WTC11 (cell line): ENCODE measurements at regions not wholly inside any gene's neighbourhood (a gene's known extent, or its start where the extent isn't known, plus 50 kb on each side); places are given as distances from the start of the nearest gene placed in this dataset.

Experiments
- ATAC-seq: fragments of 200-7000 bp; cut with Tn5 transposase; 2 replicates; pipeline ENCODE4 v1.10.0; 2021; ENCODE audit warnings: mild to moderate bottlenecking, moderate library complexity
- CTCF ChIA-PET: fragments of 300-600 bp; sonication (Branson Sonifier 250); formaldehyde crosslinking; loops from one replicate; lab custom pipeline; 2021; ENCODE audit warnings: antibody characterized with exemption; lab: Charles Lee
- POLR2A ChIA-PET: fragments of 350-600 bp; sonication (Branson Sonifier 250); formaldehyde crosslinking; loops from one replicate; lab custom pipeline; 2021; ENCODE audit warnings: antibody characterized with exemption; lab: Charles Lee
- DNase-seq: peaks from one replicate; pipeline ENCODE4 v3.0.0; 2021; ENCODE audit warnings: low spot score
- H3K27ac Mint-ChIP-seq: 2 replicates; pipeline ENCODE4 v1.8.0; 2021; ENCODE audit warnings: mixed read lengths
- H3K27me3 Mint-ChIP-seq: 2 replicates; pipeline ENCODE4 v1.8.0; 2021; ENCODE audit warnings: low read depth, mild to moderate bottlenecking, moderate library complexity, mixed read lengths
- H3K36me3 Mint-ChIP-seq: 2 replicates; pipeline ENCODE4 v1.8.0; 2021; ENCODE audit warnings: mixed read lengths
- H3K4me1 Mint-ChIP-seq: 2 replicates; pipeline ENCODE4 v1.8.0; 2022; ENCODE audit warnings: mixed read lengths
- H3K4me3 Mint-ChIP-seq: 2 replicates; pipeline ENCODE4 v1.8.0; 2021; ENCODE audit warnings: mild to moderate bottlenecking, moderate library complexity, mixed read lengths
- H3K9me3 Mint-ChIP-seq: 2 replicates; pipeline ENCODE4 v1.8.0; 2021; ENCODE audit warnings: mixed read lengths
- ATF1 ChIP-seq: sonication (generic); formaldehyde crosslinking; IDR thresholded peaks from 2 replicates; pipeline ENCODE4 v1.8.1; 2023; ENCODE audit warnings: mild to moderate bottlenecking, moderate library complexity, missing genetic modification reagents
- ETV6 ChIP-seq: sonication (generic); formaldehyde crosslinking; IDR thresholded peaks from 2 replicates; pipeline ENCODE4 v1.8.1; 2022; ENCODE audit warnings: mild to moderate bottlenecking, missing genetic modification reagents
- FOXP1 ChIP-seq: sonication (generic); formaldehyde crosslinking; IDR thresholded peaks from 2 replicates; pipeline ENCODE4 v1.8.0; 2022; ENCODE audit warnings: missing genetic modification reagents, mild to moderate bottlenecking, moderate library complexity, borderline replicate concordance
- GTF2I ChIP-seq: fragments of 250-450 bp; sonication (Bioruptor Pico); conservative IDR thresholded peaks from 2 replicates; pipeline ENCODE4 v1.4.0; 2021; ENCODE audit warnings: mild to moderate bottlenecking
- JAZF1 ChIP-seq: fragments of 250-450 bp; sonication (Bioruptor Pico); IDR thresholded peaks from 2 replicates; pipeline ENCODE4 v1.9.0; 2021; ENCODE audit warnings: moderate library complexity, mild to moderate bottlenecking, inconsistent platforms
- KAT7 ChIP-seq: sonication (generic); formaldehyde crosslinking; IDR thresholded peaks from 2 replicates; pipeline ENCODE4 v1.8.1; 2023; ENCODE audit warnings: missing genetic modification reagents, mild to moderate bottlenecking, borderline replicate concordance
- MYBL2 ChIP-seq: sonication (generic); formaldehyde crosslinking; IDR thresholded peaks from 2 replicates; pipeline ENCODE4 v1.8.1; 2023; ENCODE audit warnings: mild to moderate bottlenecking, moderate library complexity, missing genetic modification reagents
- NFE2L1 ChIP-seq: sonication (generic); formaldehyde crosslinking; IDR thresholded peaks from 2 replicates; pipeline ENCODE4 v1.8.1; 2023; ENCODE audit warnings: missing genetic modification reagents
- SMAD3 ChIP-seq: sonication (generic); formaldehyde crosslinking; IDR thresholded peaks from 2 replicates; pipeline ENCODE4 v1.8.0; 2022; ENCODE audit warnings: missing genetic modification reagents, mild to moderate bottlenecking, borderline replicate concordance
- SMAD4 ChIP-seq: sonication (generic); formaldehyde crosslinking; IDR thresholded peaks from 2 replicates; pipeline ENCODE4 v1.8.0; 2022; ENCODE audit warnings: mild to moderate bottlenecking, missing genetic modification reagents
- SP1 ChIP-seq: sonication (generic); formaldehyde crosslinking; conservative IDR thresholded peaks from 2 replicates; pipeline ENCODE4 v1.8.1; 2022; ENCODE audit warnings: missing genetic modification reagents
- ZNF121 ChIP-seq: sonication (generic); formaldehyde crosslinking; IDR thresholded peaks from 2 replicates; pipeline ENCODE4 v1.8.0; 2023; ENCODE audit warnings: missing genetic modification reagents
- ZNF317 ChIP-seq: sonication (generic); formaldehyde crosslinking; IDR thresholded peaks from 2 replicates; pipeline ENCODE4 v1.8.1; 2023; ENCODE audit warnings: low read depth, mild to moderate bottlenecking, moderate library complexity, missing genetic modification reagents, borderline replicate concordance
- TF ChIP-seq, protein P1 (sequence below): sonication (generic); formaldehyde crosslinking; IDR thresholded peaks from 2 replicates; pipeline ENCODE4 v1.8.1; 2022; ENCODE audit warnings: mild to moderate bottlenecking, missing genetic modification reagents, moderate library complexity, borderline replicate concordance
- TF ChIP-seq, protein P2 (sequence below): sonication (generic); formaldehyde crosslinking; IDR thresholded peaks from 2 replicates; pipeline ENCODE4 v1.8.1; 2023; ENCODE audit warnings: mild to moderate bottlenecking, missing genetic modification reagents
- TF ChIP-seq, protein P3 (sequence below): sonication (generic); formaldehyde crosslinking; IDR thresholded peaks from 2 replicates; pipeline ENCODE4 v1.8.1; 2022; ENCODE audit warnings: mild to moderate bottlenecking, moderate library complexity, missing genetic modification reagents
- TF ChIP-seq, protein P4 (sequence below): sonication (generic); formaldehyde crosslinking; IDR thresholded peaks from 2 replicates; pipeline ENCODE4 v1.8.0; 2022; ENCODE audit warnings: mild to moderate bottlenecking, missing genetic modification reagents
- TF ChIP-seq, protein P5 (sequence below): sonication (generic); formaldehyde crosslinking; IDR thresholded peaks from 2 replicates; pipeline ENCODE4 v1.8.1; 2022; ENCODE audit warnings: low read depth, mild to moderate bottlenecking, moderate library complexity, missing genetic modification reagents, borderline replicate concordance
- TF ChIP-seq, protein P6 (sequence below): sonication (generic); formaldehyde crosslinking; IDR thresholded peaks from 2 replicates; pipeline ENCODE4 v1.8.0; 2022; ENCODE audit warnings: missing genetic modification reagents

DNA sequence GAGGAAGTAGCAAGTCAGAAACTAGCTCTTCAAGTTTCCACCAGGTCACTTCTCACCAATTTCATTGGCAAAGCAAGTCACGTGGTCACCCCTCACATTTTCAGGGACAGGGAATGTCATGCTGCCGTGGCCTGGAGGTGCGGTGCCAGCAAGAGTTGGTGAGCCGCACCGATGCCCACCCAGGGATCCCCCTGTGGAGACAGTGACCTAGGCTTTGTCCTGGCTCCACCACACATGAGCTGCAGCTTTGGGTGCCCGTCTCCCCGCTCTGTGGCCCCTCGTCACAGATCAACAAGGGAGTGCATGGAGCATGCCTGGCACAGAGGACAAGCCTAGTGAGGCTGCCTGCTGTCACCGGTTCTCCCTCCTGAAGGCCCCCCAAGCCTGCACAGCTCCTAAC is 226.7 kb upstream of the PPP2R2D start (continued):
- TF ChIP-seq, protein P1, sequence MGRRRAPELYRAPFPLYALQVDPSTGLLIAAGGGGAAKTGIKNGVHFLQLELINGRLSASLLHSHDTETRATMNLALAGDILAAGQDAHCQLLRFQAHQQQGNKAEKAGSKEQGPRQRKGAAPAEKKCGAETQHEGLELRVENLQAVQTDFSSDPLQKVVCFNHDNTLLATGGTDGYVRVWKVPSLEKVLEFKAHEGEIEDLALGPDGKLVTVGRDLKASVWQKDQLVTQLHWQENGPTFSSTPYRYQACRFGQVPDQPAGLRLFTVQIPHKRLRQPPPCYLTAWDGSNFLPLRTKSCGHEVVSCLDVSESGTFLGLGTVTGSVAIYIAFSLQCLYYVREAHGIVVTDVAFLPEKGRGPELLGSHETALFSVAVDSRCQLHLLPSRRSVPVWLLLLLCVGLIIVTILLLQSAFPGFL (CRISPR knock-in tag): no peak

DNA sequence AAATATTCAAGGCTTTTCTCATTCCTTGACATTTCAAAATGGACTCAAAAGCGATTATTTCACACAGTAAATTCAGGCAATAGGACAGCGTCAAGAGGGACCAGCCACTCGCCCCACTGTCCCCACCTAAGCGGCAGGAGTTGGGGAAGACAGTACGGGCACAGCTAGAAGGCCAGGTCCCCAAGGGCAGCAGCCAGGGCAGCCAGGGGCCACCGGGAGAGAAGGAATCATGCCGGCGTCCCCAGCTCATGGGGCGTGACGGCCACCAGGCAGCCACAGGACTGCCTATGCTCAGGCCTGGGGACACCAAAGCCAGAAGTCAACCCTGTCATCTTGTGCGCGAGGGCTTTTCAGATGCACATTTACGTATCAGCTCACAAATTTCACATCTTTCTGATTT is 225.7 kb upstream of the PPP2R2D start:
- Mint-ChIP-seq H3K4me1 (peaks cover 34% of the 10 kb centered on the region), H3K27ac (no peak overlapping the region), H3K4me3 (no peak overlapping the region), H3K9me3 (peaks cover 29% of the 10 kb centered on the region), H3K27me3 (peaks cover 26% of the 10 kb centered on the region), H3K36me3 (peaks cover 15% of the 10 kb centered on the region)
- DNase-seq (peak; percentile 8), ATAC-seq (no peak)
- ChIA-PET POLR2A (interaction anchor here (0.6 kb wide), 1 partner anchor 1318 kb away, joined by 4 read pairs; no protein-coding TSS in a partner anchor), CTCF (no interaction called here)
- TF ChIP-seq, protein P2, sequence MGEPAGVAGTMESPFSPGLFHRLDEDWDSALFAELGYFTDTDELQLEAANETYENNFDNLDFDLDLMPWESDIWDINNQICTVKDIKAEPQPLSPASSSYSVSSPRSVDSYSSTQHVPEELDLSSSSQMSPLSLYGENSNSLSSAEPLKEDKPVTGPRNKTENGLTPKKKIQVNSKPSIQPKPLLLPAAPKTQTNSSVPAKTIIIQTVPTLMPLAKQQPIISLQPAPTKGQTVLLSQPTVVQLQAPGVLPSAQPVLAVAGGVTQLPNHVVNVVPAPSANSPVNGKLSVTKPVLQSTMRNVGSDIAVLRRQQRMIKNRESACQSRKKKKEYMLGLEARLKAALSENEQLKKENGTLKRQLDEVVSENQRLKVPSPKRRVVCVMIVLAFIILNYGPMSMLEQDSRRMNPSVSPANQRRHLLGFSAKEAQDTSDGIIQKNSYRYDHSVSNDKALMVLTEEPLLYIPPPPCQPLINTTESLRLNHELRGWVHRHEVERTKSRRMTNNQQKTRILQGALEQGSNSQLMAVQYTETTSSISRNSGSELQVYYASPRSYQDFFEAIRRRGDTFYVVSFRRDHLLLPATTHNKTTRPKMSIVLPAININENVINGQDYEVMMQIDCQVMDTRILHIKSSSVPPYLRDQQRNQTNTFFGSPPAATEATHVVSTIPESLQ: no peak
- TF ChIP-seq ZNF317 (CRISPR knock-in tag): no peak
- TF ChIP-seq MYBL2: no peak

DNA sequence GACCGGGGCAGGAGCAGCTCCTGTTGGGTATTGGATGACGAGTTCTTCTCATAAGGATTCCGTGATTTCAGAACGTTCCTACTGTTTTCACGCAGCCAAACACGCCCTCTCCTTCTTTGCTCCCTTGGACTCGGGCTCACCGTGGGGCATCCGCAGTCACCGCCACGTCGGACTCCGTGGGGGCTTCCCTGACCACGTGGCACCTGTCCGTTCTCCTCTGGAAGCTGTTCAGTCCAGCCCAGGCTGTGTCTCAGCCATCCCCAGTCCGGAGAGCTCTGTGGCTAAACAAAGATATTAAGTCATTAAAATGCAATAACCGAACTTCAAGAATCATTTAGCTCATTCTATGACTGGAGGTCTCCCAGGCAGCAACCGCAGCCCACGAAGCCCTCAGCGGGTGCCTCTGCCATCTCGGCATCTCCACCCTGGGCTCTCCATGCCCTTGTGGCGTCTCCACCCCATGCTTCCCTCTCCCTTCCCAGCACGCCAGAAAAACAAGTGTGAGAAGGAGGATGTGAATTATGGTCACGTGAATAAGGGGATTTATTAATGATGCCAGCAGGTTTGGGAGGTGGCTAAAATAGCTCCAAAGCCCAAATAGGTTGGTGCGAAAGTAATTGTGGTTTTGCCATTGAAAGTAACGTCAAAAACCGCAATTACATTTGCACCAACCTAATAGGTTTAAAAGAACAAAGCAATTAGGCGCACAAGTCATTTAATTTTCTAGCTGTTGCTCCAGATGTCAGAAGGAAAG is 224.6 kb upstream of the PPP2R2D start:
- Mint-ChIP-seq H3K4me1 (peaks cover 42% of the 10 kb centered on the region), H3K9me3 (peaks cover 25% of the 10 kb centered on the region), H3K27ac (peak overlapping the region; percentile 85; the same call in 1 of the 2 replicates), H3K27me3 (peaks cover 26% of the 10 kb centered on the region), H3K4me3 (peak overlapping the region; percentile 45; the same call in 1 of the 2 replicates), H3K36me3 (peaks cover 15% of the 10 kb centered on the region)
- TF ChIP-seq JAZF1 (CRISPR knock-in tag) (no peak), ZNF121 (CRISPR knock-in tag) (no peak), ETV6 (CRISPR knock-in tag) (no peak), SMAD3 (CRISPR knock-in tag) (no peak), ATF1 (no peak), SP1 (CRISPR knock-in tag) (no peak), SMAD4 (CRISPR knock-in tag) (no peak), GTF2I (CRISPR knock-in tag) (no peak)
- TF ChIP-seq, protein P3, sequence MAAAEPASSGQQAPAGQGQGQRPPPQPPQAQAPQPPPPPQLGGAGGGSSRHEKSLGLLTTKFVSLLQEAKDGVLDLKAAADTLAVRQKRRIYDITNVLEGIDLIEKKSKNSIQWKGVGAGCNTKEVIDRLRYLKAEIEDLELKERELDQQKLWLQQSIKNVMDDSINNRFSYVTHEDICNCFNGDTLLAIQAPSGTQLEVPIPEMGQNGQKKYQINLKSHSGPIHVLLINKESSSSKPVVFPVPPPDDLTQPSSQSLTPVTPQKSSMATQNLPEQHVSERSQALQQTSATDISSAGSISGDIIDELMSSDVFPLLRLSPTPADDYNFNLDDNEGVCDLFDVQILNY: no peak
- DNase-seq (peak; percentile 10), ATAC-seq (no peak)
- ChIA-PET POLR2A (no interaction called here), CTCF (interaction anchor here (0.9 to 1.2 kb wide), 6 partner anchors 12 to 223 kb away, joined by 3 to 8 read pairs (median 4); no protein-coding TSS in a partner anchor)

DNA sequence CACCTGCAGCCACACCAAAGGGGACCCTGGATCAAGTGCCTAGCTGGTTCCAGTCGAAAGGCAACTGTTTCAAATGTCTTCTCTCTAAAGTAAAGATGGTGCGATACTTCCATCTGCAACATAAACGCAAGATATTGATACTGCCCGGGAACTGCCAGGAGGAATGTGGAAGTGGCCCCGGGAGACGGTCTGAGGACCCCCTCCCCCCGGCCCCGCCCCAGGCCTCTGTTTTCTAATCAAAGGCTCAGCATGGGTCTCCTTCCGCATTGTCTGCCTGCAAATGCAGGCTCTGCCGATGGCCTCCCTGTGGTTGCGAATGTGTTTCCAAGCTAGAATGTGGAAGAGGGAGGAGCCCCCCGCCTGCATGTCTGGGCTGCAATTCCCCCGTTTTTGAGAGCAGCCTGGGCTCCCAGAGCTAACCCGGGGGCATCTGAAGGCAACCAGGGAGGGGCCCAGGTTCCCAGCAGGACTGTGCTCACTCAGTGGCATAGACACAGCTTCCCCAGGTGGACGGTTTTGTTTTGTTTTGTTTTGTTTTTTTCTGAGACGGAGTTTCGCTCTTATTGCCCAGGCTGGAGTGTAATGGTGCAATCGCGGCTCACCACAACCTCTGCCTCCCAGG is 223.9 kb upstream of the PPP2R2D start:
- H3K4me3 Mint-ChIP-seq: peak overlapping the region; percentile 45
- H3K27ac Mint-ChIP-seq: peak overlapping the region; percentile 98
- ChIA-PET POLR2A (no interaction called here), CTCF (interaction anchor here (0.9 to 1.2 kb wide), 6 partner anchors 12 to 223 kb away, joined by 3 to 8 read pairs (median 4); no protein-coding TSS in a partner anchor)
- peaks cover 45% of the 10 kb centered on the region for H3K4me1 Mint-ChIP-seq
- H3K27me3 Mint-ChIP-seq: peaks cover 26% of the 10 kb centered on the region
- peaks cover 19% of the 10 kb centered on the region for H3K9me3 Mint-ChIP-seq
- DNase-seq (peak; percentile 80), ATAC-seq (peak; percentile 87)
- H3K36me3 Mint-ChIP-seq: peaks cover 10% of the 10 kb centered on the region
- TF ChIP-seq SP1 (CRISPR knock-in tag) (peak; percentile 49; the same call in 1 of the 2 replicates), FOXP1 (CRISPR knock-in tag) (0 out of 2 replicates have a peak, but pooled peaks have one; percentile 26), KAT7 (CRISPR knock-in tag) (no peak), NFE2L1 (no peak)
- TF ChIP-seq, protein P4, sequence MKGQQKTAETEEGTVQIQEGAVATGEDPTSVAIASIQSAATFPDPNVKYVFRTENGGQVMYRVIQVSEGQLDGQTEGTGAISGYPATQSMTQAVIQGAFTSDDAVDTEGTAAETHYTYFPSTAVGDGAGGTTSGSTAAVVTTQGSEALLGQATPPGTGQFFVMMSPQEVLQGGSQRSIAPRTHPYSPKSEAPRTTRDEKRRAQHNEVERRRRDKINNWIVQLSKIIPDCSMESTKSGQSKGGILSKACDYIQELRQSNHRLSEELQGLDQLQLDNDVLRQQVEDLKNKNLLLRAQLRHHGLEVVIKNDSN (CRISPR knock-in tag): 0 out of 2 replicates have a peak, but pooled peaks have one; percentile 17
- TF ChIP-seq, protein P5, sequence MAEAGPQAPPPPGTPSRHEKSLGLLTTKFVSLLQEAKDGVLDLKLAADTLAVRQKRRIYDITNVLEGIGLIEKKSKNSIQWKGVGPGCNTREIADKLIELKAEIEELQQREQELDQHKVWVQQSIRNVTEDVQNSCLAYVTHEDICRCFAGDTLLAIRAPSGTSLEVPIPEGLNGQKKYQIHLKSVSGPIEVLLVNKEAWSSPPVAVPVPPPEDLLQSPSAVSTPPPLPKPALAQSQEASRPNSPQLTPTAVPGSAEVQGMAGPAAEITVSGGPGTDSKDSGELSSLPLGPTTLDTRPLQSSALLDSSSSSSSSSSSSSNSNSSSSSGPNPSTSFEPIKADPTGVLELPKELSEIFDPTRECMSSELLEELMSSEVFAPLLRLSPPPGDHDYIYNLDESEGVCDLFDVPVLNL (CRISPR knock-in tag): no peak
- TF ChIP-seq, protein P6, sequence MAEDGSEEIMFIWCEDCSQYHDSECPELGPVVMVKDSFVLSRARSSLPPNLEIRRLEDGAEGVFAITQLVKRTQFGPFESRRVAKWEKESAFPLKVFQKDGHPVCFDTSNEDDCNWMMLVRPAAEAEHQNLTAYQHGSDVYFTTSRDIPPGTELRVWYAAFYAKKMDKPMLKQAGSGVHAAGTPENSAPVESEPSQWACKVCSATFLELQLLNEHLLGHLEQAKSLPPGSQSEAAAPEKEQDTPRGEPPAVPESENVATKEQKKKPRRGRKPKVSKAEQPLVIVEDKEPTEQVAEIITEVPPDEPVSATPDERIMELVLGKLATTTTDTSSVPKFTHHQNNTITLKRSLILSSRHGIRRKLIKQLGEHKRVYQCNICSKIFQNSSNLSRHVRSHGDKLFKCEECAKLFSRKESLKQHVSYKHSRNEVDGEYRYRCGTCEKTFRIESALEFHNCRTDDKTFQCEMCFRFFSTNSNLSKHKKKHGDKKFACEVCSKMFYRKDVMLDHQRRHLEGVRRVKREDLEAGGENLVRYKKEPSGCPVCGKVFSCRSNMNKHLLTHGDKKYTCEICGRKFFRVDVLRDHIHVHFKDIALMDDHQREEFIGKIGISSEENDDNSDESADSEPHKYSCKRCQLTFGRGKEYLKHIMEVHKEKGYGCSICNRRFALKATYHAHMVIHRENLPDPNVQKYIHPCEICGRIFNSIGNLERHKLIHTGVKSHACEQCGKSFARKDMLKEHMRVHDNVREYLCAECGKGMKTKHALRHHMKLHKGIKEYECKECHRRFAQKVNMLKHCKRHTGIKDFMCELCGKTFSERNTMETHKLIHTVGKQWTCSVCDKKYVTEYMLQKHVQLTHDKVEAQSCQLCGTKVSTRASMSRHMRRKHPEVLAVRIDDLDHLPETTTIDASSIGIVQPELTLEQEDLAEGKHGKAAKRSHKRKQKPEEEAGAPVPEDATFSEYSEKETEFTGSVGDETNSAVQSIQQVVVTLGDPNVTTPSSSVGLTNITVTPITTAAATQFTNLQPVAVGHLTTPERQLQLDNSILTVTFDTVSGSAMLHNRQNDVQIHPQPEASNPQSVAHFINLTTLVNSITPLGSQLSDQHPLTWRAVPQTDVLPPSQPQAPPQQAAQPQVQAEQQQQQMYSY (CRISPR knock-in tag): no peak
